K562 (cell line): ENCODE measurements at regions not wholly inside any gene's neighbourhood (a gene's known extent, or its start where the extent isn't known, plus 50 kb on each side); places are given as distances from the start of the nearest gene placed in this dataset.

Experiments
- ATAC-seq: fragments of 200-7000 bp; cut with Tn5 transposase; 3 replicates; pipeline ENCODE4 v1.9.1; 2020; ENCODE audit warnings: moderate library complexity
- BruUV-seq: library from RNA; stranded (reverse); fragments of 400-500 nt; replicated peaks from 2 replicates; lab custom pipeline; 2021; lab: Mats Ljungman, UMichigan
- CTCF ChIA-PET: fragments of 300-600 bp; formaldehyde crosslinking; extraction: SDS; loops from one replicate; lab custom pipeline; 2021; ENCODE audit warnings: low intra/inter-chr PET ratio; lab: Yijun Ruan, JAX
- POLR2A ChIA-PET: fragments of 300-600, 350-650 bp; sonication (Branson Sonifier 250); formaldehyde crosslinking; extraction: SDS; loops from one replicate; lab custom pipeline; 2021; ENCODE audit warnings: antibody characterized with exemption, inconsistent platforms; lab: Yijun Ruan, JAX
- DNase-seq, 4 experiments: peaks; one replicate each; pipeline versions ENCODE4 v3.0.0 to v3.0.0-alpha.2; 2011 to 2018; ENCODE audit warnings: low spot score in 3 of 4, mixed read lengths in 3 of 4; ENCODE audit errors: extremely low read depth in 1 of 4
- FAIRE-seq: peaks from 2 replicates; lab custom pipeline; 2011; peaks lifted over from hg19 to GRCh38; lab: Jason Lieb, UNC
- H2AFZ ChIP-seq: 2 replicates; pipeline ENCODE4 v1.6.0; 2011; ENCODE audit warnings: low read depth, low read length, control low read depth, inconsistent platforms
- H3K27ac ChIP-seq: fragments of 200-600 bp; 3 replicates; pipeline ENCODE4 v1.8.0; 2011; ENCODE audit warnings: low read depth, mild to moderate bottlenecking, control low read depth, inconsistent platforms, low read length, moderate library complexity, mixed read lengths; ENCODE audit errors: extremely low read depth
- H3K27me3 ChIP-seq, 2 experiments: fragments of 300-600 bp in 1 of 2; 2 replicates in 1 of 2; 3 replicates in 1 of 2; pipeline versions ENCODE4 v1.6.0 to v1.8.0; 2011; ENCODE audit warnings: inconsistent platforms in 2 of 2, low read length in 2 of 2, mild to moderate bottlenecking in 1 of 2, mixed read lengths in 1 of 2, moderate library complexity in 1 of 2; ENCODE audit not compliant: control insufficient read depth in 2 of 2, insufficient read depth in 2 of 2
- H3K36me3 ChIP-seq: fragments of 300-600 bp; 3 replicates; pipeline ENCODE4 v1.8.0; 2011; ENCODE audit warnings: mild to moderate bottlenecking, low read length, inconsistent platforms; ENCODE audit not compliant: control insufficient read depth, insufficient read depth
- H3K4me1 ChIP-seq, 2 experiments: fragments of 200-600 bp in 1 of 2; replicated peaks in 1 of 2; 2 replicates in 1 of 2; 3 replicates in 1 of 2; pipeline versions ENCODE4 v1.5.1 to v1.8.0; 2011; ENCODE audit warnings: inconsistent platforms in 2 of 2, low read length in 2 of 2, mild to moderate bottlenecking in 1 of 2, mixed read lengths in 1 of 2, moderate library complexity in 1 of 2; ENCODE audit not compliant: control insufficient read depth in 2 of 2, insufficient read depth in 2 of 2
- H3K4me2 ChIP-seq: 2 replicates; pipeline ENCODE4 v1.6.1; 2011; ENCODE audit warnings: low read length, control low read depth, inconsistent platforms, mixed read lengths; ENCODE audit not compliant: insufficient read depth
- H3K4me3 ChIP-seq: fragments of 200-600 bp; sonication (generic), shearing (Covaris generic); 2 replicates; pipeline ENCODE4 v1.5.1; 2016; ENCODE audit warnings: control low read depth, inconsistent platforms
- H3K79me2 ChIP-seq: fragments of 200-600 bp; 3 replicates; pipeline ENCODE4 v1.8.0; 2011; ENCODE audit warnings: low read length, inconsistent platforms; ENCODE audit not compliant: control insufficient read depth, insufficient read depth
- H3K9ac ChIP-seq, 2 experiments: 2 replicates each; pipeline versions ENCODE4 v1.6.0 to v1.6.1; 2011; ENCODE audit warnings: low read depth in 2 of 2, low read length in 2 of 2, control low read depth in 1 of 2, inconsistent platforms in 1 of 2, mild to moderate bottlenecking in 1 of 2, mixed read lengths in 1 of 2; ENCODE audit not compliant: insufficient read depth in 1 of 2
- H3K9me1 ChIP-seq: one replicate; pipeline ENCODE4 v1.6.0; 2011; ENCODE audit warnings: inconsistent platforms, mild to moderate bottlenecking, low read length, moderate library complexity; ENCODE audit not compliant: control insufficient read depth, insufficient read depth
- H3K9me3 ChIP-seq: replicated peaks from 2 replicates; pipeline ENCODE4 v1.5.1; 2011; ENCODE audit warnings: low read depth, low read length, inconsistent platforms; ENCODE audit not compliant: control insufficient read depth, insufficient read depth
- H4K20me1 ChIP-seq: replicated peaks from 2 replicates; pipeline ENCODE4 v1.6.1; 2011; ENCODE audit warnings: low read length, inconsistent platforms, mixed read lengths; ENCODE audit not compliant: control insufficient read depth, insufficient read depth
- BRF1 ChIP-seq: IDR thresholded peaks from 3 replicates; pipeline ENCODE4 v1.6.1; 2011; ENCODE audit warnings: borderline replicate concordance, mild to moderate bottlenecking; ENCODE audit not compliant: insufficient read length; ENCODE audit errors: extremely low read depth
- EP300 ChIP-seq: IDR thresholded peaks from 2 replicates; pipeline ENCODE4 v1.6.1; 2012; ENCODE audit warnings: low read length, improper control_type of control experiment
- ETV6 ChIP-seq, 3 experiments: fragments of 150-350 bp in 1 of 3; sonication (generic) in 1 of 3; formaldehyde crosslinking in 1 of 3; IDR thresholded peaks; 2 replicates each; pipeline versions ENCODE4 v1.6.1 to v1.8.0; 2014 to 2022; ENCODE audit warnings: borderline replicate concordance in 2 of 3, low read depth in 2 of 3, antibody characterized with exemption in 1 of 3, low read length in 1 of 3, mild to moderate bottlenecking in 1 of 3, missing genetic modification reagents in 1 of 3
- GABPA ChIP-seq: fragments of 200-800 bp; sonication (Bioruptor generic); conservative IDR thresholded peaks from 2 replicates; pipeline ENCODE4 v1.6.1; 2016; ENCODE audit warnings: low read depth, missing genetic modification characterization, missing compliant biosample characterization
- GABPB2 ChIP-seq: fragments of 250-450 bp; sonication (Bioruptor Pico); conservative IDR thresholded peaks from 2 replicates; pipeline ENCODE4 v1.5.1; 2021; ENCODE audit warnings: mild to moderate bottlenecking
- GTF2A2 ChIP-seq: IDR thresholded peaks from 2 replicates; pipeline ENCODE4 v1.6.1; 2016; ENCODE audit warnings: mild to moderate bottlenecking, missing genetic modification characterization, missing compliant biosample characterization
- HDGF ChIP-seq: fragments of 450-650 bp; IDR thresholded peaks from 2 replicates; pipeline ENCODE4 v1.6.1; 2016
- MCM3 ChIP-seq: fragments of 450-650 bp; IDR thresholded peaks from 2 replicates; pipeline ENCODE4 v1.6.1; 2016
- NCOA2 ChIP-seq, 2 experiments: fragments of 450-650 bp; IDR thresholded peaks; 2 replicates each; pipeline ENCODE4 v1.6.1; 2018; ENCODE audit warnings: mild to moderate bottlenecking in 2 of 2, moderate library complexity in 1 of 2; ENCODE audit not compliant: partially characterized antibody in 2 of 2
- NFE2 ChIP-seq: IDR thresholded peaks from 2 replicates; pipeline ENCODE4 v1.6.1; 2014; ENCODE audit warnings: antibody characterized with exemption, low read depth
- NFXL1 ChIP-seq: fragments of 450-650 bp; formaldehyde crosslinking; IDR thresholded peaks from 2 replicates; pipeline ENCODE4 v1.4.0; 2021; ENCODE audit warnings: mild to moderate bottlenecking
- SETDB1 ChIP-seq: IDR thresholded peaks from one replicate; pipeline ENCODE4 v1.6.1; 2012; ENCODE audit warnings: low read length, control low read depth, inconsistent platforms
- THRB ChIP-seq: fragments of 450-650 bp; formaldehyde crosslinking; conservative IDR thresholded peaks from 2 replicates; pipeline ENCODE4 v1.4.0; 2022; ENCODE audit warnings: mild to moderate bottlenecking, missing genetic modification characterization
- ZNF140 ChIP-seq: fragments of 250-450 bp; sonication (Bioruptor Pico); IDR thresholded peaks from 2 replicates; pipeline ENCODE4 v1.8.0; 2021; ENCODE audit warnings: moderate library complexity, mild to moderate bottlenecking, inconsistent platforms
- ZNF695 ChIP-seq: fragments of 450-650 bp; formaldehyde crosslinking; IDR thresholded peaks from 2 replicates; pipeline ENCODE4 v1.4.0; 2020; ENCODE audit warnings: mild to moderate bottlenecking, moderate library complexity
- WGBS: fragments of 100-300 bp; shearing (Covaris generic); methylation state at CpG from one replicate; pipeline ENCODE4 v1.1.6; 2016; ENCODE audit warnings: low coverage, mixed read lengths; ENCODE audit not compliant: insufficient coverage; ENCODE audit errors: missing lambda C conversion rate; 5-methylcytosine and 5-hydroxymethylcytosine counted together
- in situ Hi-C: fragments of 300-500 bp; cut with MboI; formaldehyde crosslinking; loops from 4 replicates; pipeline ENCODE4 v1.15.0; 2018; ENCODE audit warnings: inconsistent platforms, mixed read lengths
- intact Hi-C: fragments of 100-400 bp; cut with micrococcal nuclease; formaldehyde crosslinking; loops from 2 replicates; pipeline ENCODE4 v1.14.2; 2022

- WGBS = 3% methylated on average over 6 of the region's 6 CpGs
- BruUV-seq = no TSS peak
Measured at GRCh38 chr5:135691044-135691443, 112.3 kb upstream of the CXCL14 start.

DNA sequence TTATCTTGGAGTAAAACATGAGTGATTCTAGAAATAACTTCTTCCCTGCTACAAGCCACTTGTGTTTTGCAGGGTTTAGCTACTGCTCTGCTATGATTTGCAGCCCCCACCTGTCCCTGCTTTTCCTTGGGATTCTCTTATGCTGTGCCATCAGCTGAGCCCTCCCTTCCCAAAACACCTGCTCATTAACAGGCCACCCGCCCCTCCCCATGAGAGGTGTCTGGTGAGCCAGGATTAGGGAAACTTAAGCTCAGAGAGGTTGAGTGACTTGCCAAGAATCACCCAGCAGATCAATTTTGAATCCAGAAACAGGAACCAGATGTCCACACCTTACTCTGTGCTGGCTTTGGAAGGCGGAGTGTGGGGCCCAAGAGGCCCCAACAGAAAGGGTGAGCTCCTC lies 111.7 kb upstream of the CXCL14 start:
- Histone ChIP-seq H3K4me2 (no peak overlapping the region), H3K27ac (no peak overlapping the region), H3K9me3 (no peaks in the 10 kb centered on the region), H4K20me1 (no peaks in the 10 kb centered on the region; the same call in 1 of the 2 replicates), H3K27me3 (peaks cover 3 to 23% of the 10 kb centered on the region in 2 experiments; a peak in 4 of 5 replicates), H3K79me2 (no peaks in the 10 kb centered on the region), H3K9ac (no peak overlapping the region), H3K9me1 (no peaks in the 10 kb centered on the region), H2AFZ (no peak overlapping the region), H3K4me1 (no peaks in the 10 kb centered on the region; a peak in 1 of 5 replicates), H3K4me3 (no peak overlapping the region), H3K36me3 (no peaks in the 10 kb centered on the region)
- in situ Hi-C loops = no loop called here
- FAIRE-seq (no peak), DNase-seq (no peak), ATAC-seq (no peak)
- intact Hi-C loops = no loop called here
- ChIA-PET POLR2A (interaction anchor here (0.6 kb wide), 1 partner anchor 14 kb away, joined by 4 read pairs; no protein-coding TSS in a partner anchor), CTCF (no interaction called here)
- WGBS = 0% methylated on average over 2 of the region's 2 CpGs
- no TSS peak for BruUV-seq
- no peak for TF ChIP-seq GABPB2 (CRISPR knock-in tag)
- no peak for TF ChIP-seq GABPA (tag)
- TF ChIP-seq THRB (CRISPR knock-in tag) = no peak
- no peak for TF ChIP-seq NFXL1 (CRISPR knock-in tag)
- TF ChIP-seq EP300 = no peak
- no peak for TF ChIP-seq GTF2A2 (tag)
- no peak for TF ChIP-seq ZNF695 (CRISPR knock-in tag)
- no peak for TF ChIP-seq ETV6 (IDR thresholded peaks at IDR 0.05; ENCODE audit: borderline replicate concordance in 1 of 2, low read depth in 2 of 2, low read length in 1 of 2)
- TF ChIP-seq ETV6 (CRISPR knock-in tag; IDR thresholded peaks at IDR 0.05; ENCODE audit: borderline replicate concordance) = no peak
- no peak for TF ChIP-seq NCOA2 (IDR thresholded peaks at IDR 0.05; ENCODE audit: partially characterized antibody in 2 of 2)

More at GRCh38 chr5:135691044-135691443, 112.3 kb upstream of the CXCL14 start:
- H3K9me3 ChIP-seq = no peaks in the 10 kb centered on the region
- H3K4me3 ChIP-seq = no peak overlapping the region
- no peak for ATAC-seq
- DNase-seq = no peak
- H3K79me2 ChIP-seq = no peaks in the 10 kb centered on the region
- H3K27me3 ChIP-seq = peaks cover 3 to 29% of the 10 kb centered on the region in 2 experiments; a peak in 4 of 5 replicates
- no peaks in the 10 kb centered on the region; a peak in 1 of 5 replicates for H3K4me1 ChIP-seq
- no peaks in the 10 kb centered on the region for H3K36me3 ChIP-seq
- H3K9ac ChIP-seq = no peak overlapping the region
- no peaks in the 10 kb centered on the region for H3K9me1 ChIP-seq
- in situ Hi-C loops = no loop called here
- intact Hi-C loops = no loop called here
- H2AFZ ChIP-seq = no peak overlapping the region
- CTCF ChIA-PET = no interaction called here
- no peaks in the 10 kb centered on the region; the same call in 1 of the 2 replicates for H4K20me1 ChIP-seq
- FAIRE-seq = no peak
- no peak overlapping the region for H3K4me2 ChIP-seq
- no peak overlapping the region for H3K27ac ChIP-seq
- TF ChIP-seq ZNF140 (no peak), HDGF (no peak), MCM3 (no peak), BRF1 (no peak), SETDB1 (no peak), NFE2 (no peak)
- TF ChIP-seq, all 486 proteins: peak for 0
- POLR2A ChIA-PET = no interaction called here
